GM21360 (cell line): ENCODE measurements at regions not wholly inside any gene's neighbourhood (a gene's known extent, or its start where the extent isn't known, plus 50 kb on each side); places are given as distances from the start of the nearest gene placed in this dataset.
A peak's percentile ranks its signal among the peaks of the same experiment; 100 is the strongest.
"Not testable (repeated sequence)": the region's sequence is repeated elsewhere in the genome, so short reads cannot be mapped to it uniquely, and the experiment has no call there.

ENCODE experiments used
- ATAC-seq: cut with Tn5 transposase; IDR thresholded peaks from one replicate; pipeline ENCODE4 v1.9.1; 2021; ENCODE audit warnings: mild to moderate bottlenecking, moderate library complexity; ENCODE audit not compliant: unreplicated experiment

GRCh38 chr3:144023543-144023942 is 51.9 kb downstream of the DIPK2A start:
- ATAC-seq, result not testable (repeated sequence)

- ATAC-seq, result peak; percentile 82
These were observed 57.3 kb downstream of the DIPK2A start for GRCh38 chr3:144028798-144029411.

GRCh38 chr3:144029769-144030168 is 58.1 kb downstream of the DIPK2A start:
- no peak for ATAC-seq

- no peak for ATAC-seq
These were observed 60.3 kb downstream of the DIPK2A start for GRCh38 chr3:144031938-144032337.

- peak; percentile 69 for ATAC-seq
These were observed 61.1 kb downstream of the DIPK2A start for GRCh38 chr3:144032531-144033239.

GRCh38 chr3:144033240-144033589 is 61.6 kb downstream of the DIPK2A start:
- ATAC-seq, result no peak

GRCh38 chr3:144033863-144034262 is 62.2 kb downstream of the DIPK2A start:
- ATAC-seq, result no peak

- ATAC-seq, result no peak
These were observed 63.2 kb downstream of the DIPK2A start for GRCh38 chr3:144034715-144035290.

GRCh38 chr3:144036498-144036897 is 64.9 kb downstream of the DIPK2A start:
- ATAC-seq, result no peak

GRCh38 chr3:144039661-144040060 is 68.0 kb downstream of the DIPK2A start:
- no peak for ATAC-seq

- no peak for ATAC-seq
These were observed 70.4 kb downstream of the DIPK2A start for GRCh38 chr3:144041960-144042556.

- ATAC-seq, result no peak
These were observed 74.1 kb downstream of the DIPK2A start for GRCh38 chr3:144045766-144046165.

- no peak for ATAC-seq
These were observed 77.8 kb downstream of the DIPK2A start for GRCh38 chr3:144049374-144049773.

GRCh38 chr3:144051211-144051610 is 79.6 kb downstream of the DIPK2A start:
- no peak for ATAC-seq

GRCh38 chr3:144052275-144052674 is 80.7 kb downstream of the DIPK2A start:
- ATAC-seq, result no peak

- no peak for ATAC-seq
These were observed 81.5 kb downstream of the DIPK2A start for GRCh38 chr3:144053121-144053520.

- no peak for ATAC-seq
These were observed 83.1 kb downstream of the DIPK2A start for GRCh38 chr3:144054766-144055165.

- no peak for ATAC-seq
These were observed 84.0 kb downstream of the DIPK2A start for GRCh38 chr3:144055604-144056003.

- no peak for ATAC-seq
These were observed 87.1 kb downstream of the DIPK2A start for GRCh38 chr3:144058713-144059112.

- ATAC-seq, result no peak
These were observed 87.9 kb downstream of the DIPK2A start for GRCh38 chr3:144059481-144059880.

GRCh38 chr3:144060881-144061280 is 89.3 kb downstream of the DIPK2A start:
- no peak for ATAC-seq

GRCh38 chr3:144063306-144063705 is 91.7 kb downstream of the DIPK2A start:
- no peak for ATAC-seq
